Transverse colon (tissue), 4 donors: ENCODE measurements at regions not wholly inside any gene's neighbourhood (a gene's known extent, or its start where the extent isn't known, plus 50 kb on each side); places are given as distances from the start of the nearest gene placed in this dataset.

Experiments
- DNase-seq: peaks from one replicate; pipeline ENCODE4 v3.0.0-alpha.2; 2019
- H3K27ac ChIP-seq, 4 donors: fragments of 200-600 bp; sonication (generic); 2 replicates each; pipeline ENCODE4 v1.5.1; 2016 to 2018; ENCODE audit warnings: inconsistent platforms in 4 of 4
- H3K27me3 ChIP-seq: fragments of 200-600 bp; sonication (generic); 2 replicates; pipeline ENCODE4 v1.5.1; 2017; ENCODE audit warnings: inconsistent platforms
- H3K36me3 ChIP-seq, 4 donors: fragments of 200-600 bp; sonication (generic); 2 replicates each; pipeline ENCODE4 v1.5.1; 2017 to 2019; ENCODE audit warnings: inconsistent platforms in 4 of 4
- H3K4me1 ChIP-seq, 4 donors: fragments of 200-600 bp; sonication (generic); 2 replicates each; pipeline ENCODE4 v1.5.1; 2017 to 2020; ENCODE audit warnings: inconsistent platforms in 4 of 4
- H3K4me3 ChIP-seq, 4 donors: fragments of 200-600 bp; sonication (generic); 1 replicate in 1 of 4; 2 replicates in 3 of 4; pipeline versions ENCODE4 v1.5.1 to v1.6.1; 2017 to 2019; ENCODE audit warnings: inconsistent platforms in 4 of 4
- H3K9me3 ChIP-seq, 2 donors: fragments of 200-600 bp; sonication (generic); 2 replicates each; pipeline ENCODE4 v1.5.1; 2017 to 2019; ENCODE audit warnings: inconsistent platforms in 2 of 2
- CTCF ChIP-seq, 5 experiments: fragments of 200-600 bp in 3 of 5; fragments of 450-650 bp in 2 of 5; sonication (generic) in 3 of 5; IDR thresholded peaks; 1 replicate in 2 of 5; 2 replicates in 3 of 5; pipeline ENCODE4 v1.5.1; 2016 to 2017; ENCODE audit warnings: antibody characterized with exemption in 5 of 5, inconsistent platforms in 3 of 5, mild to moderate bottlenecking in 2 of 5, moderate library complexity in 1 of 5
- EP300 ChIP-seq: sonication (generic); formaldehyde crosslinking; IDR thresholded peaks from one replicate; pipeline ENCODE4 v1.6.1; 2017; ENCODE audit warnings: antibody characterized with exemption, low read depth
- POLR2A ChIP-seq: fragments of 450-650 bp; IDR thresholded peaks from one replicate; pipeline ENCODE4 v1.6.1; 2016; ENCODE audit warnings: antibody characterized with exemption, mild to moderate bottlenecking, moderate library complexity
- POLR2AphosphoS5 ChIP-seq, 3 donors: sonication (generic); formaldehyde crosslinking; IDR thresholded peaks; one replicate each; pipeline ENCODE4 v1.6.1; 2016; ENCODE audit warnings: antibody characterized with exemption in 3 of 3
- WGBS, 2 donors: methylation state at CpG; one replicate each; pipeline ENCODE4 v1.1.5; 2018; ENCODE audit warnings: low coverage in 1 of 2; 5-methylcytosine and 5-hydroxymethylcytosine counted together
- in situ Hi-C, 4 donors: fragments of 200-750 bp; cut with MboI; loops; one replicate each; pipeline versions ENCODE4 v1.15.0 to v1.15.1; 2017; ENCODE audit warnings: low sequenced_read_pairs in 3 of 4, low pct_ligation_motif_present in 1 of 4, low pct_unique_long_range_greater_than_20kb in 1 of 4
- intact Hi-C: fragments of 100-400 bp; cut with DNase I; formaldehyde crosslinking; loops from one replicate; pipeline ENCODE4 v1.15.1; 2023; ENCODE audit warnings: low total_unique reads

GRCh38 chr20:10951904-10952303 lies 278.1 kb upstream of the JAG1 start:
- H3K27me3 ChIP-seq: no peaks in the 10 kb centered on the region
- intact Hi-C loops (no loop called here), in situ Hi-C loops (no loop called here)
- no peak for TF ChIP-seq POLR2AphosphoS5 (IDR thresholded peaks at IDR 0.05)
- no peak for TF ChIP-seq CTCF (IDR thresholded peaks at IDR 0.05)
- no peak for TF ChIP-seq POLR2A
- TF ChIP-seq EP300: no peak
- whole genome bisulfite sequencing, 2 donors: 76 to 78% methylated on average over 1 of the region's 1 CpG
- H3K4me1 ChIP-seq: no peaks in the 10 kb centered on the region
- H3K9me3 ChIP-seq: no peaks in the 10 kb centered on the region
- no peak for DNase-seq
- H3K4me3 ChIP-seq: no peak overlapping the region
- H3K27ac ChIP-seq: no peak overlapping the region
- no peaks in the 10 kb centered on the region for H3K36me3 ChIP-seq

- 78 to 100% methylated on average over 1 to 2 of the region's 2 CpGs for WGBS, 2 donors
Measured at GRCh38 chr20:10953437-10953836, 279.6 kb upstream of the JAG1 start.

GRCh38 chr20:10954137-10954840 lies 280.5 kb upstream of the JAG1 start:
- in situ Hi-C loops: no loop called here
- intact Hi-C loops: no loop called here
- H3K27me3 ChIP-seq: no peaks in the 10 kb centered on the region
- 78 to 100% methylated on average over 1 to 6 of the region's 6 CpGs for WGBS, 2 donors
- DNase-seq: no peak
- no peaks in the 10 kb centered on the region for H3K36me3 ChIP-seq
- TF ChIP-seq POLR2AphosphoS5 (IDR thresholded peaks at IDR 0.05) (no peak), POLR2A (no peak), CTCF (IDR thresholded peaks at IDR 0.05) (no peak), EP300 (no peak)
- no peak overlapping the region for H3K27ac ChIP-seq
- no peaks in the 10 kb centered on the region for H3K4me1 ChIP-seq
- H3K4me3 ChIP-seq: no peak overlapping the region
- no peaks in the 10 kb centered on the region for H3K9me3 ChIP-seq

More at GRCh38 chr20:10953437-10953836, 279.6 kb upstream of the JAG1 start:
- DNase-seq: no peak
- intact Hi-C loops (no loop called here), in situ Hi-C loops (no loop called here)
- Histone ChIP-seq H3K9me3 (no peaks in the 10 kb centered on the region), H3K27ac (no peak overlapping the region), H3K4me1 (no peaks in the 10 kb centered on the region), H3K4me3 (no peak overlapping the region), H3K36me3 (no peaks in the 10 kb centered on the region), H3K27me3 (no peaks in the 10 kb centered on the region)
- no peak for TF ChIP-seq POLR2AphosphoS5 (IDR thresholded peaks at IDR 0.05)
- TF ChIP-seq CTCF (IDR thresholded peaks at IDR 0.05): no peak
- TF ChIP-seq EP300: no peak
- no peak for TF ChIP-seq POLR2A

GRCh38 chr20:10954908-10955580 lies 281.2 kb upstream of the JAG1 start:
- H3K4me1 ChIP-seq: no peaks in the 10 kb centered on the region
- H3K27me3 ChIP-seq: no peaks in the 10 kb centered on the region
- H3K36me3 ChIP-seq: no peaks in the 10 kb centered on the region
- no peaks in the 10 kb centered on the region for H3K9me3 ChIP-seq
- DNase-seq: no peak
- intact Hi-C loops (no loop called here), in situ Hi-C loops (no loop called here)
- TF ChIP-seq POLR2AphosphoS5 (IDR thresholded peaks at IDR 0.05) (no peak), POLR2A (no peak)
- H3K27ac ChIP-seq: no peak overlapping the region
- no peak overlapping the region for H3K4me3 ChIP-seq
- WGBS, 2 donors: 65 to 69% methylated on average over 3 of the region's 3 CpGs
